ENCODE measurements at regions not wholly inside any gene's neighbourhood (a gene's known extent, or its start where the extent isn't known, plus 50 kb on each side); places are given as distances from the start of the nearest gene placed in this dataset.

GRCh38 chr12:30548203-30548602 is 147.5 kb downstream of the IPO8 start:
- no peak for TF ChIP-seq CTCF (IDR thresholded peaks at IDR 0.05; ENCODE audit: insufficient read depth, low read depth, low read length)
- TF ChIP-seq EZH2 (IDR thresholded peaks at IDR 0.05; ENCODE audit: insufficient read depth, low read length) = no peak
